HG03565 (cell line): ENCODE measurements at regions not wholly inside any gene's neighbourhood (a gene's known extent, or its start where the extent isn't known, plus 50 kb on each side); places are given as distances from the start of the nearest gene placed in this dataset.

Source experiments
- ATAC-seq: cut with Tn5 transposase; IDR thresholded peaks from one replicate; pipeline ENCODE4 v1.9.1; 2021; ENCODE audit warnings: mild to moderate bottlenecking, moderate library complexity; ENCODE audit not compliant: unreplicated experiment

DNA sequence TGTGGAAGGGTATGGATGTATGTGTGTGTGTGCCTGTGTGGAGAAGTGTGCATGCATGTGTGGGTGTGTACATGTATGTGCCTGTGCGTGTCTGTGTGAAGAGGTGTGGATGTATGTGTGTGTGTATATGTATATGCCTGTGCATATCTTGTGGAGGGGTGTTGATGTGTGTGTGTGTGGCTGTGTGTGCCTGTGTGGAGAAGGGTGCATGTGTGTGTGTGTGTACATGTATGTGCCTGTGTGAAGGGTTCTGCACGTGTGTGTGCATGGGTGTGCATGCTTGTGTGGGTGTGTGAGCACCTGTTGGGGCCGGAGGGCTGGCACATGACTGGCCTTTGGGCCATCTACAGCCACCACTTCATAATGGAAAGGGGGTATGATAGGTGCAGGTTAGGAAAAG lies 291.4 kb downstream of the IRX2 start:
- no peak for ATAC-seq

- no peak for ATAC-seq
These were observed 292.2 kb downstream of the IRX2 start for GRCh38 chr5:2459251-2459650.

- ATAC-seq: no peak
These were observed 295.6 kb downstream of the IRX2 start for GRCh38 chr5:2455878-2456277.

DNA sequence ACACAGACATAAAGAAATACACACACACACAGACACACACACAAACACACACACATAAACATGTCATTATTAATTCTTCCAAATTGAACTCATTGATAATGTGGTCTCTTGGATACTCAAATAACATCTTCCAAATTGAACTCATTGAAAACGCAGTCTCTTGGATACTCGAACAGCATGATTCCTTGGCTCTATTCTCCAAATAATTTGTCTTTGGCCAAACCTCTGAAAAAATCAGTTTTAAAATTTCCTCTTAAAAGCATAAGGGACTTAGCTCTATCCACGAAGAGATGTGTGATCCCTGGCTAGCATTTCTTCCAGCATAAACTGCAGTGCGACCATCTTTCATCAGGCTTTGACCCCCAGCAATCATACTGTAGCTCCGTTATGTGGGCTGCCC lies 296.6 kb downstream of the IRX2 start:
- ATAC-seq: no peak

DNA sequence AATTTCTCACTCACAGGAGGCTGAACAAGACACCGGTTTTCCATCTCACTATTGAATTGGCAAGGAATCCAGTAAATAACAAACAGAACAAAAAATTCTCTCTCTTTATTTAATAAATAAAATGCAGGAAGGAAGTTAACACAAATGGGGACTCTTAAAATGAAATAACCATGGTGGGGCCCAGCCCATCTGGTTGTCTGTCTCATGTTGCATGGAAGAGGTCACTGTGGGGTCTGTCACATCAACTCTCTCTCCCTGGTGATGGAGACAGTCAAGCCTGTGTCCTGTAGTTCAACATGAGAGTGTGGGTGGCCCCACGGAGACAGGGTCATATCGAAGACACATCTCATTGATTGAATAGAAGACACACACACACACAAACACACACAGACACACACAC lies 297.7 kb downstream of the IRX2 start:
- no peak for ATAC-seq

DNA sequence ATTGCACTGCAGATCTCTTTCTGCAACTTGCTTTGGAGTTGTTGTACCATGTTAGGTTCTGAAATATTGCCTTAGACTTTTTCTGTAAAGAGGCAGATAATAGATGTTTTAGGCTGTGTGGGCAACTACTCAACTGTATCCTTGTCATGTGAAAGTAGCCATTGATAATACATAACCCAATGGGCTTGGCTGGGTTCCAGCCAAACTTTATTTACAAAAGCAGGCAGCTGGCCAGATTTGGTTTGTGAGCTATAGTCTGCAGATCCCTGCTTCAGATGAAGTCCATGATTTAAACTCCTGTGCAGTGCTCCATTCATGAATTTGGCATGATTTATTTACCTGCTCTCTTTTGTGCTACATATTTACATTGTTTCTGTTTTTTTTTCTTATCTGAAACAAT lies 300.4 kb downstream of the IRX2 start:
- no peak for ATAC-seq

DNA sequence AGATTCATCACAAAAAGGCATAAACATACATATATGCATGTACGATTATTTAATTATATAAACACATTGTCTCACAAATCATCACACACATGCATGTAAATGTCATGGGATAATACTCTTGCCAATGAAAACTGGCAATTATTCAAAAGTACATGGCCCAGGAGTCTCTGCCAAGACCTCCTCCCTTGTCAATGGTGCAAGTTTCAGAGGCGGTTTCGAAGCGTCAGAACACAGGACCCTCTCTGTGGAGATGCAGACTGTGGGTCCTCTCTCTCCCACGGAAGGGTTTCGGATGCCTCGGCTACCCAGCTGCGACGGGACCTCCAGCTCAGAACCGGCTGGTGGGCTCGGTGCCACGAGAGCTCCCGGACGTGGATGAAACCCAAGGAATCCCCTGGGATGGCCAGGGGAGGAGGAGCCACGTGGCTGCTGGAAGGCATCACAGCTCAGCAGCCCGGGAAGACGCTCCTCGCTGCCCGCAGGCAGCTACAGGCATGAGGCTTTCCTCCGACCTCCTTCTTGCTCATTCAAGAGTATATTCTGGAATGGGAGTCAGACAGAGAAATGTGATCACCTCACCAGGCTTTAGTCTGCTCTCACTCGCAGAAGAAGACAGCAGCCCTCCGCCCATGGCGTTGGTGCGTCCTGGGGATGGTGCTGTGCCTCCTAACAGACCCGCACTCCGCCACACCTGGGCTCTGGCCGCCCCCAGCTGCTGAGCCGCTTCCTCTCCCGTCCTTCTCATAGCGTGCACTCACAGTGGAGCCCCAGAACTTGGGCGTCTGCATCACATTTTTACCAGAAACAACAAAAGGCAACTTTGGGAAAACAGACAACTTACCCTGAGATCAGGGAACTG lies 308.8 kb downstream of the IRX2 start:
- no peak for ATAC-seq

- no peak for ATAC-seq
These were observed 309.8 kb downstream of the IRX2 start for GRCh38 chr5:2441495-2442180.

DNA sequence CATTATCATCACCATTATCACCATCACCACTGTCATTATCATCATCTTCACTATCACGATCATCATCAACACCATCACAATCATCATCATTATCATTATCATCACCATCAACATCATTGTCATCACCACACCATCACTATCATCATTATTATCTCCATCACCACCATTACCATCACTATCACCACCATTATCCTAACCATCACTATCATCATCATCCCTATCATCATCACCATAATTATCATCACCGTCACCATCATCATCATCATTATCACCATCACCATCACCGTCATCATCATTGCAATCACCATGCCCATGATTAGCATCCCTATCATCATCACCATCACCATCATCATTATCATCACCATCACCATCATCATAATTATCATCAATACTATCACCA lies 311.9 kb downstream of the IRX2 start:
- ATAC-seq: no peak

DNA sequence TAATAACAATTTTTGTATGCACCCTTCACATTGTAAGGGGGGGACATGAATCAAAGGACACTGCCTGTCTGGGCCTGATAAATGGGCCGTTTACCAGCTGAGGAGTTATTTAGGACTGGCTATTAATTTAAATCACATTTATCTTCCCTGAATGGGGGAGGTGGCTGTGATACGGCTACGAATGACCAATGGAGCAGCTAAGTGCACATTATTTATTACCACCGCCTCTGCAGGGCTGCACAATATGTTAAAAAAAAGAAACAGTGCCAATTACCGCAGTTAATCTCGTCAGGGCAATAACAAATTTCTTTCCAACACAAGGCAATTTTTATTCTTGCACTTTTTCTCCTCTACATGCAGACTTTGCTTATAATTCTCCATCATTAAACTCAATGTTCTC lies 318.4 kb downstream of the IRX2 start:
- no peak for ATAC-seq

- no peak for ATAC-seq
These were observed 319.2 kb downstream of the IRX2 start for GRCh38 chr5:2432076-2432920.

GRCh38 chr5:2430606-2431005 lies 320.9 kb downstream of the IRX2 start:
- ATAC-seq: no peak

- ATAC-seq: no peak
These were observed 323.5 kb downstream of the IRX2 start for GRCh38 chr5:2427983-2428382.

DNA sequence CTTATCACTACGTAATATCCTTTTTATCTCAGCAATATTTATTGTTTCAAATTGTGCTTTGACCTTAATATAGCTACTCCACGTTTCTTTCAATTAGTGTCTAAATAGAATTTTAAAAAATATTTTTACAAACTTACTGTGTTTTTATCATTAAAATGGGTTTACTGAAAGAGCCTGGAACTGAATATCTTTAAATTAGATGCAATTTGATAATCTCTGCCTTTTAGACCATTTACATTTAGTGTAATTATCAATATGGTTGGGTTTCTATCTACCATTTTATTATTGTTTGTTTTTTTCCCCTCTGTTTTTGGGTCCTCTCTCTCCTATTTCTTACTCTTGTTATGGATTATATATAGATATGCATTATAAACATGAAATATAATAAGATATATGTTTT lies 327.8 kb downstream of the IRX2 start:
- ATAC-seq: no peak

DNA sequence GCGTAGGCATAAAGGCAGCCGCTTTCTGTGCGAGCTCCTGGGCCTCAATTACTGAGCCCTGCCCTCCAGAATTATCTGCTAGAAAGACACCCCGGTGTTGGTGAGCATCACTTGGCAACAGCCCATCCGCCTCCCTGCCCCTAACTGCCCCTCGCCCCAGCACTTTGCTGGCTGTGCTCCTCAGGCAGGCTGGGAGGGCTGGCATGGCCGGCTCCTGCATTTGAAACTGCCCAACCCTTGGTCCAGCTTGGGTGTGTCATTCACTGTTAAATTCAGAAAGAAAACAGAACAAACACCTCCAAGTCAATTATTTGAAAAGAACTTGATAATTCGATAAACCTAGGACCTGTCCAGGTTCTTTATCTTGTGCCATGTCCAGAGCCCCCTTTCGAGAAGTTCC lies 334.2 kb downstream of the IRX2 start:
- ATAC-seq: no peak

DNA sequence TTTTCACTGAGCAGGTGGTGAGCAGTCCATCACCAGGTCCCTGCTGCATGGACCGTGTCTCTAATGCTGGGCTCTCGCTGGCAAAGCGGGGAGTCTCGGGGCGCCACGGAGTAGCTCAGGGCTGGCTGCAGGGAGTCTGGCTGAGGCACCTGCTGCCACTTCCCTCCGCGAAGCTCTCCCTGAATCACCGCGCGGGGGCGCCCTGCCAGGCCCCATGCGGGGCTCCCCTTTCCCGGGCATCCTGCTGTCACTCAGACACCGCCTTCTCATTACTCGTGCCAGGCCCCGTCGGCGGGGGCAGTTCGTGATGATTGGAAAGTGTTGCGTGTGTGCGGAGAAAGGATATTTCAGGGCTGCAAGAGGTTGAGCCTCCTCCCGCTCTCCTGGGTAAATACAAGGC lies 335.8 kb downstream of the IRX2 start:
- ATAC-seq: no peak

DNA sequence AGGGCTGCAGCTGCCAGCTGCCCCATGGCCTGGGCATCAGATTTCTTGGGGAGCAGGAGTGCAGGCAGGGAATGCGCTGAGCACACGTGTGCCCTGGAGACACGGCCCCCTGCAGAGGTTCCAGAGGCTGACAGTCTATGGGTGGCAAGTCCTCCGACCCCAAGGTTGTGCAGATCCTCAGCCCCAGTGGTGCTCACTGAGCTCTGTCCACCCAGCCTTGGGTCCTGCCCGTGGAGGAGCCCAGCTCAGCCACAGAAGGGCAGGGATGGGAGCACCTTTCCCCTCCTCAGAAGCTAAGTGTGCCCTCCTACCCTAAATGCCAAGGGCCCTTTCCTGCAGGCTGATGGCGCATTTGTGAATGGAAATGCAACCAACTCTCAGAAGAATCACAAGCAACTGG lies 341.0 kb downstream of the IRX2 start:
- no peak for ATAC-seq

GRCh38 chr5:2403296-2403695 lies 348.2 kb downstream of the IRX2 start:
- ATAC-seq: no peak

GRCh38 chr5:2399804-2400203 lies 351.7 kb downstream of the IRX2 start:
- ATAC-seq: no peak

DNA sequence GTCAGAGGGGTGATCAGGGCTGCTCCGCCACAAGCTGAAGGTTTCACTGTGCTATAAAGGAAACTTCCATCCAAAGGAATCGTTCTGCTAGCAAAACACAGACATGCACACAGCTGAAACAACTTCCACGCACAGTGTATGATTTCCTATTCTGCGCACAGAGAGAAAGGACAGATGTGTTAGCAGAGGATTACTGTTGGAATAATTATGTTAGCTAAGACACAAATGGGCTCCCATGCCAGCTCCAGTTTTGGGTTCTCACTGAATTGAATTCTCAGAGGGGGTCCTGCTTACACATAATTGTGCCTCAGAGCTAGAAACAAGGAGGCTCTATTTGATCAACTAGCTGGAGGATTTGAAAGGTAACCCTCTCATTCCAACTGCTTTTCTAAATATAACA lies 352.4 kb downstream of the IRX2 start:
- ATAC-seq: no peak

- no peak for ATAC-seq
These were observed 357.9 kb downstream of the IRX2 start for GRCh38 chr5:2393556-2393955.

DNA sequence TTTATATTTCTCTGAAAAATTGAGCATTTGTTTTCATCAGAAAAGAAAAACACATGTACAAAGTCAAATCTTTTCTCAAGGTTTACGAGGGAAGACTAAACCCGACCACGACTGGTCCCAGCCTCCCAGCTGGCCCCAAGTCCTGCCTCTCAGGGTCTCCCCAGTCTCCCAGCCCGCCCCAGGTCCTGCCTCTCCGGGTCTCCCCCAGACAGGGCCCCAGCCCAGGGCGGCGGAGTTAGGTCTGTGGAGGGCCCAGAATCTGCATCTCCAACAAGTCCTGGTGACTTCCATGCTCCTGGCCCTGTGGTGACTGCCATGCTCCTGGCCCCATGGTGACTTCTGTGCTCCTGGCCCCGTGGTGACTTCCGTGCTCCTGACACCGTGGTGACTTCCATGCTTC lies 359.9 kb downstream of the IRX2 start:
- no peak for ATAC-seq
